HEK293 (cell line): ENCODE measurements at regions not wholly inside any gene's neighbourhood (a gene's known extent, or its start where the extent isn't known, plus 50 kb on each side); places are given as distances from the start of the nearest gene placed in this dataset.

Experiments used
- CTCF ChIA-PET: fragments of 350-600 bp; formaldehyde crosslinking; extraction: SDS; loops from one replicate; lab custom pipeline; 2021; ENCODE audit warnings: antibody characterized with exemption; lab: Yijun Ruan, JAX
- POLR2A ChIA-PET: fragments of 300-600 bp; formaldehyde crosslinking; extraction: SDS; loops from one replicate; lab custom pipeline; 2020; ENCODE audit warnings: antibody characterized with exemption, inconsistent platforms; lab: Yijun Ruan, JAX
- H3K27ac ChIP-seq: fragments of 200-500 bp; sonication (Bioruptor generic); 2 replicates; pipeline ENCODE4 v1.5.1; 2014; ENCODE audit warnings: low read depth, low read length, control low read depth, inconsistent platforms; ENCODE audit errors: extremely low read depth
- H3K36me3 ChIP-seq, 2 experiments: fragments of 200-500 bp in 1 of 2; sonication (Bioruptor generic) in 1 of 2; 1 replicate in 1 of 2; 2 replicates in 1 of 2; pipeline ENCODE4 v1.5.1; 2014 to 2017; ENCODE audit warnings: inconsistent platforms in 2 of 2, low read length in 2 of 2; ENCODE audit not compliant: control insufficient read depth in 2 of 2, insufficient read depth in 1 of 2
- H3K4me1 ChIP-seq: fragments of 200-500 bp; sonication (Bioruptor generic); 2 replicates; pipeline ENCODE4 v1.5.1; 2014; ENCODE audit warnings: mild to moderate bottlenecking, low read length, inconsistent platforms; ENCODE audit not compliant: control insufficient read depth, insufficient read depth
- H3K4me3 ChIP-seq: 2 replicates; pipeline ENCODE4 v1.5.1; 2011; ENCODE audit warnings: low read depth, mild to moderate bottlenecking, control low read depth, low read length, moderate library complexity
- H3K9me3 ChIP-seq: fragments of 200-500 bp; sonication (Bioruptor generic); 2 replicates; pipeline ENCODE4 v1.5.1; 2014; ENCODE audit warnings: low read depth, low read length, inconsistent platforms; ENCODE audit not compliant: control insufficient read depth, insufficient read depth
- GLIS2 ChIP-seq: fragments of 450-650 bp; formaldehyde crosslinking; IDR thresholded peaks from 2 replicates; pipeline ENCODE4 v1.5.1; 2016; ENCODE audit warnings: missing biosample characterization, missing genetic modification characterization
- KLF9 ChIP-seq: fragments of 450-650 bp; formaldehyde crosslinking; IDR thresholded peaks from 2 replicates; pipeline ENCODE4 v1.5.1; 2016; ENCODE audit warnings: missing biosample characterization, missing genetic modification characterization, low read depth
- MEIS1 ChIP-seq: sonication (generic); formaldehyde crosslinking; IDR thresholded peaks from 2 replicates; pipeline ENCODE4 v1.8.1; 2022; ENCODE audit warnings: missing genetic modification reagents, mild to moderate bottlenecking, borderline replicate concordance
- TCF7L2 ChIP-seq: IDR thresholded peaks from 2 replicates; pipeline ENCODE4 v1.6.1; 2011; ENCODE audit warnings: low read depth, mild to moderate bottlenecking, inconsistent platforms, low read length, moderate library complexity, borderline replicate concordance
- ZBTB48 ChIP-seq: fragments of 450-650 bp; formaldehyde crosslinking; IDR thresholded peaks from 2 replicates; pipeline ENCODE4 v1.5.1; 2016; ENCODE audit warnings: missing biosample characterization, missing genetic modification characterization
- ZNF112 ChIP-seq: fragments of 450-650 bp; formaldehyde crosslinking; IDR thresholded peaks from 2 replicates; pipeline ENCODE4 v1.5.0; 2017; ENCODE audit warnings: missing biosample characterization, missing genetic modification characterization
- ZNF114 ChIP-seq: fragments of 450-650 bp; formaldehyde crosslinking; IDR thresholded peaks from 2 replicates; pipeline ENCODE4 v1.5.0; 2017; ENCODE audit warnings: missing biosample characterization, missing genetic modification characterization
- ZNF121 ChIP-seq: fragments of 450-650 bp; formaldehyde crosslinking; IDR thresholded peaks from 2 replicates; pipeline ENCODE4 v1.5.1; 2016; ENCODE audit warnings: missing biosample characterization, missing genetic modification characterization
- ZNF19 ChIP-seq: fragments of 450-650 bp; formaldehyde crosslinking; IDR thresholded peaks from 2 replicates; pipeline ENCODE4; 2016; ENCODE audit warnings: missing biosample characterization, missing genetic modification characterization, low read depth
- ZNF292 ChIP-seq: fragments of 450-650 bp; formaldehyde crosslinking; IDR thresholded peaks from 2 replicates; pipeline ENCODE4 v1.5.1; 2016; ENCODE audit warnings: low read depth, missing biosample characterization, missing genetic modification characterization, borderline replicate concordance
- ZNF335 ChIP-seq: fragments of 450-650 bp; formaldehyde crosslinking; conservative IDR thresholded peaks from 2 replicates; pipeline ENCODE4 v1.5.1; 2016; ENCODE audit warnings: missing biosample characterization, missing genetic modification characterization
- ZNF366 ChIP-seq: fragments of 450-650 bp; formaldehyde crosslinking; conservative IDR thresholded peaks from 2 replicates; pipeline ENCODE4 v1.5.1; 2016; ENCODE audit warnings: missing biosample characterization, missing genetic modification characterization
- ZNF37A ChIP-seq: fragments of 450-650 bp; IDR thresholded peaks from 2 replicates; pipeline ENCODE4 v1.5.1; 2018; ENCODE audit warnings: missing biosample characterization, missing genetic modification characterization
- ZNF404 ChIP-seq: fragments of 450-650 bp; formaldehyde crosslinking; IDR thresholded peaks from 2 replicates; pipeline ENCODE4 v1.5.1; 2017; ENCODE audit warnings: missing biosample characterization, missing genetic modification characterization
- ZNF48 ChIP-seq: fragments of 450-650 bp; formaldehyde crosslinking; IDR thresholded peaks from 2 replicates; pipeline ENCODE4 v1.5.1; 2016; ENCODE audit warnings: missing biosample characterization, missing genetic modification characterization
- ZNF510 ChIP-seq: fragments of 450-650 bp; formaldehyde crosslinking; IDR thresholded peaks from 2 replicates; pipeline ENCODE4 v1.5.1; 2018; ENCODE audit warnings: mild to moderate bottlenecking, missing genetic modification characterization, missing biosample characterization; ENCODE audit not compliant: insufficient replicate concordance
- ZNF521 ChIP-seq: fragments of 450-650 bp; formaldehyde crosslinking; IDR thresholded peaks from 2 replicates; pipeline ENCODE4 v1.5.1; 2017; ENCODE audit warnings: missing biosample characterization, mild to moderate bottlenecking, missing genetic modification characterization
- ZNF621 ChIP-seq: fragments of 450-650 bp; formaldehyde crosslinking; IDR thresholded peaks from 2 replicates; pipeline ENCODE4 v1.5.1; 2017; ENCODE audit warnings: missing biosample characterization, missing genetic modification characterization
- ZNF623 ChIP-seq: fragments of 450-650 bp; formaldehyde crosslinking; IDR thresholded peaks from 2 replicates; pipeline ENCODE4 v1.5.1; 2016; ENCODE audit warnings: missing biosample characterization, missing genetic modification characterization
- ZNF785 ChIP-seq: fragments of 450-650 bp; formaldehyde crosslinking; IDR thresholded peaks from 2 replicates; pipeline ENCODE4 v1.5.1; 2016; ENCODE audit warnings: missing biosample characterization, missing genetic modification characterization
- TF ChIP-seq, protein P1 (sequence below): fragments of 450-650 bp; formaldehyde crosslinking; IDR thresholded peaks from 2 replicates; pipeline ENCODE4 v1.5.1; 2016; ENCODE audit warnings: missing biosample characterization, missing genetic modification characterization
- TF ChIP-seq, protein P2 (sequence below): fragments of 450-650 bp; formaldehyde crosslinking; conservative IDR thresholded peaks from 2 replicates; pipeline ENCODE4 v1.5.1; 2016; ENCODE audit warnings: low read depth, missing biosample characterization, missing genetic modification characterization
- TF ChIP-seq, protein P3 (sequence below): fragments of 450-650 bp; formaldehyde crosslinking; IDR thresholded peaks from 2 replicates; pipeline ENCODE4 v1.5.0; 2017; ENCODE audit warnings: missing biosample characterization, missing genetic modification characterization, borderline replicate concordance

DNA sequence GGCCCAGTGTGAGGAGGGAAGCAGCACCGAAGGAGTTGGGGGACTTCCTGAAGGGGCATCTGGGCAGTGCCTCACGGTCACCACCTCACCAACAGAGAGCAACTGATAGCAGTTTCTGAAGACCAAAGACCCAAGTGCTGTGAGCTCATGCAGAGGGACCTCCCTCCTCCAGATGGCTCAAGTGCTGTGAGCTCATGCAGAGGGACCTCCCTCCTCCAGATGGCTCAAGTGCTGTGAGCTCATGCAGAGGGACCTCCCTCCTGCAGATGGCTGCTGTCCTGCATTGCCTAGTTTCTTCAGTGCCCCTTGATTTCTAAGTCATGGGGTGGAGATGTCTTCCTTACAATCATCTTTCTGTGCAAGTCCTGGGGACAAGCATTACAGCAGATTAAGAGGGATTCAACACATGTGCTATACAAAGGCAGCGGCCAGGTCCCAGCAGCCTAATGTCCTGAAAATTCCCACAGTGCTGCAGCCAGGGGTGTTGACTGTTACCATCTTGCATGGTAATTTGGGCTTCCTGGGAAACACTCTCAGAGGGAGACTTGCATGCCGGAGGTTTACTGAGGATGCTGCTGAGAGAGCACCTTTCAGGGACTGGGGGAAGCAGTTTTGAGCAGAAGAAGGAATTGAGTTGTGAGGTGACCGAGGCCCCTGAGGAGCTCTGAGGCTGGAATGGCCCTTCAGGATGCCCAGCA, 409.3 kb downstream of the GALR1 start:
- H3K36me3 ChIP-seq: no peaks in the 10 kb centered on the region
- ChIA-PET POLR2A (no interaction called here), CTCF (no interaction called here)
- no peak for TF ChIP-seq ZNF404 (tag by site-specific recombination)
- TF ChIP-seq, protein P1, sequence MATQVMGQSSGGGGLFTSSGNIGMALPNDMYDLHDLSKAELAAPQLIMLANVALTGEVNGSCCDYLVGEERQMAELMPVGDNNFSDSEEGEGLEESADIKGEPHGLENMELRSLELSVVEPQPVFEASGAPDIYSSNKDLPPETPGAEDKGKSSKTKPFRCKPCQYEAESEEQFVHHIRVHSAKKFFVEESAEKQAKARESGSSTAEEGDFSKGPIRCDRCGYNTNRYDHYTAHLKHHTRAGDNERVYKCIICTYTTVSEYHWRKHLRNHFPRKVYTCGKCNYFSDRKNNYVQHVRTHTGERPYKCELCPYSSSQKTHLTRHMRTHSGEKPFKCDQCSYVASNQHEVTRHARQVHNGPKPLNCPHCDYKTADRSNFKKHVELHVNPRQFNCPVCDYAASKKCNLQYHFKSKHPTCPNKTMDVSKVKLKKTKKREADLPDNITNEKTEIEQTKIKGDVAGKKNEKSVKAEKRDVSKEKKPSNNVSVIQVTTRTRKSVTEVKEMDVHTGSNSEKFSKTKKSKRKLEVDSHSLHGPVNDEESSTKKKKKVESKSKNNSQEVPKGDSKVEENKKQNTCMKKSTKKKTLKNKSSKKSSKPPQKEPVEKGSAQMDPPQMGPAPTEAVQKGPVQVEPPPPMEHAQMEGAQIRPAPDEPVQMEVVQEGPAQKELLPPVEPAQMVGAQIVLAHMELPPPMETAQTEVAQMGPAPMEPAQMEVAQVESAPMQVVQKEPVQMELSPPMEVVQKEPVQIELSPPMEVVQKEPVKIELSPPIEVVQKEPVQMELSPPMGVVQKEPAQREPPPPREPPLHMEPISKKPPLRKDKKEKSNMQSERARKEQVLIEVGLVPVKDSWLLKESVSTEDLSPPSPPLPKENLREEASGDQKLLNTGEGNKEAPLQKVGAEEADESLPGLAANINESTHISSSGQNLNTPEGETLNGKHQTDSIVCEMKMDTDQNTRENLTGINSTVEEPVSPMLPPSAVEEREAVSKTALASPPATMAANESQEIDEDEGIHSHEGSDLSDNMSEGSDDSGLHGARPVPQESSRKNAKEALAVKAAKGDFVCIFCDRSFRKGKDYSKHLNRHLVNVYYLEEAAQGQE (tag by site-specific recombination): no peak
- TF ChIP-seq ZNF112: no peak
- no peak for TF ChIP-seq ZNF19 (tag by site-specific recombination)
- TF ChIP-seq ZNF623 (tag by site-specific recombination): no peak
- no peak for TF ChIP-seq ZNF114 (tag by site-specific recombination)
- TF ChIP-seq KLF9: no peak
- TF ChIP-seq, protein P2, sequence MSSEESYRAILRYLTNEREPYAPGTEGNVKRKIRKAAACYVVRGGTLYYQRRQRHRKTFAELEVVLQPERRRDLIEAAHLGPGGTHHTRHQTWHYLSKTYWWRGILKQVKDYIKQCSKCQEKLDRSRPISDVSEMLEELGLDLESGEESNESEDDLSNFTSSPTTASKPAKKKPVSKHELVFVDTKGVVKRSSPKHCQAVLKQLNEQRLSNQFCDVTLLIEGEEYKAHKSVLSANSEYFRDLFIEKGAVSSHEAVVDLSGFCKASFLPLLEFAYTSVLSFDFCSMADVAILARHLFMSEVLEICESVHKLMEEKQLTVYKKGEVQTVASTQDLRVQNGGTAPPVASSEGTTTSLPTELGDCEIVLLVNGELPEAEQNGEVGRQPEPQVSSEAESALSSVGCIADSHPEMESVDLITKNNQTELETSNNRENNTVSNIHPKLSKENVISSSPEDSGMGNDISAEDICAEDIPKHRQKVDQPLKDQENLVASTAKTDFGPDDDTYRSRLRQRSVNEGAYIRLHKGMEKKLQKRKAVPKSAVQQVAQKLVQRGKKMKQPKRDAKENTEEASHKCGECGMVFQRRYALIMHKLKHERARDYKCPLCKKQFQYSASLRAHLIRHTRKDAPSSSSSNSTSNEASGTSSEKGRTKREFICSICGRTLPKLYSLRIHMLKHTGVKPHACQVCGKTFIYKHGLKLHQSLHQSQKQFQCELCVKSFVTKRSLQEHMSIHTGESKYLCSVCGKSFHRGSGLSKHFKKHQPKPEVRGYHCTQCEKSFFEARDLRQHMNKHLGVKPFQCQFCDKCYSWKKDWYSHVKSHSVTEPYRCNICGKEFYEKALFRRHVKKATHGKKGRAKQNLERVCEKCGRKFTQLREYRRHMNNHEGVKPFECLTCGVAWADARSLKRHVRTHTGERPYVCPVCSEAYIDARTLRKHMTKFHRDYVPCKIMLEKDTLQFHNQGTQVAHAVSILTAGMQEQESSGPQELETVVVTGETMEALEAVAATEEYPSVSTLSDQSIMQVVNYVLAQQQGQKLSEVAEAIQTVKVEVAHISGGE (tag by site-specific recombination): no peak
- TF ChIP-seq ZNF785 (tag by site-specific recombination): no peak
- no peak for TF ChIP-seq MEIS1 (CRISPR knock-in tag)
- no peak for TF ChIP-seq ZNF521 (tag by site-specific recombination)
- no peaks in the 10 kb centered on the region for H3K4me1 ChIP-seq
- no peaks in the 10 kb centered on the region for H3K9me3 ChIP-seq
- no peak overlapping the region for H3K4me3 ChIP-seq
- H3K27ac ChIP-seq: no peak overlapping the region

DNA sequence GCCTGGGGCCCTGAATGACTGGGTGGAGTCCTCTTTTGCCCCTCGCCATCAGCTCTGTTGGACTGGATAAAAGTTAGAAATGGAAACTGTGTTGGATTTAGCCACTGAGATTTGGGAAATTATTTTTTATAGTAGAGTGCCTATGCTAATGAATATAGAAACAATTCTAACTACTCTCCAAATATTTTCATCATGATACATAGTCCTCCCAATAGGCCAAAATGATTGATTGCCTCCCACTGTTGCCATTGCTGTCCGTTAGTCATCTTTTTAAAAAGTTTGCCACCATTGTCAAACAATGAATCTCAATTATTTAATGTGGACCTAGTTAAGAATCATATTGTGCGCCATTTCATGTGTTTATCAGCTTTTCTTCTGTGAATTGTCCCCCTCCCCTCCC, 417.0 kb downstream of the GALR1 start:
- H3K27ac ChIP-seq: no peak overlapping the region
- no peak for TF ChIP-seq ZNF48 (tag by site-specific recombination)
- TF ChIP-seq ZNF292 (tag by site-specific recombination): no peak
- no peak for TF ChIP-seq MEIS1 (CRISPR knock-in tag)
- no peak for TF ChIP-seq ZNF121 (tag by site-specific recombination)
- TF ChIP-seq ZNF621 (tag by site-specific recombination): no peak
- TF ChIP-seq ZNF335 (tag by site-specific recombination): no peak
- no peak for TF ChIP-seq ZNF114 (tag by site-specific recombination)
- TF ChIP-seq, protein P3, sequence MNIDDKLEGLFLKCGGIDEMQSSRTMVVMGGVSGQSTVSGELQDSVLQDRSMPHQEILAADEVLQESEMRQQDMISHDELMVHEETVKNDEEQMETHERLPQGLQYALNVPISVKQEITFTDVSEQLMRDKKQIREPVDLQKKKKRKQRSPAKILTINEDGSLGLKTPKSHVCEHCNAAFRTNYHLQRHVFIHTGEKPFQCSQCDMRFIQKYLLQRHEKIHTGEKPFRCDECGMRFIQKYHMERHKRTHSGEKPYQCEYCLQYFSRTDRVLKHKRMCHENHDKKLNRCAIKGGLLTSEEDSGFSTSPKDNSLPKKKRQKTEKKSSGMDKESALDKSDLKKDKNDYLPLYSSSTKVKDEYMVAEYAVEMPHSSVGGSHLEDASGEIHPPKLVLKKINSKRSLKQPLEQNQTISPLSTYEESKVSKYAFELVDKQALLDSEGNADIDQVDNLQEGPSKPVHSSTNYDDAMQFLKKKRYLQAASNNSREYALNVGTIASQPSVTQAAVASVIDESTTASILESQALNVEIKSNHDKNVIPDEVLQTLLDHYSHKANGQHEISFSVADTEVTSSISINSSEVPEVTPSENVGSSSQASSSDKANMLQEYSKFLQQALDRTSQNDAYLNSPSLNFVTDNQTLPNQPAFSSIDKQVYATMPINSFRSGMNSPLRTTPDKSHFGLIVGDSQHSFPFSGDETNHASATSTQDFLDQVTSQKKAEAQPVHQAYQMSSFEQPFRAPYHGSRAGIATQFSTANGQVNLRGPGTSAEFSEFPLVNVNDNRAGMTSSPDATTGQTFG: no peak
- no peak for TF ChIP-seq ZNF366
- TF ChIP-seq ZBTB48 (tag by site-specific recombination): no peak
- no peak for TF ChIP-seq GLIS2
- no peak for TF ChIP-seq ZNF37A (tag by site-specific recombination)
- TF ChIP-seq TCF7L2: no peak
- TF ChIP-seq ZNF510 (tag by site-specific recombination): no peak
- ChIA-PET CTCF (interaction anchor here (1.1 kb wide), 1 partner anchor 15 kb away, joined by 7 read pairs; no protein-coding TSS in a partner anchor), POLR2A (no interaction called here)
- no peaks in the 10 kb centered on the region for H3K4me1 ChIP-seq
- no peaks in the 10 kb centered on the region for H3K9me3 ChIP-seq
- no peak overlapping the region for H3K4me3 ChIP-seq
- H3K36me3 ChIP-seq: no peaks in the 10 kb centered on the region
